SJSA1 (cell line): ENCODE measurements at regions not wholly inside any gene's neighbourhood (a gene's known extent, or its start where the extent isn't known, plus 50 kb on each side); places are given as distances from the start of the nearest gene placed in this dataset.

Experiments used
- DNase-seq, 2 experiments: peaks; one replicate each; pipeline ENCODE4 v3.0.0-alpha.2; 2015 to 2020; ENCODE audit warnings: low spot score in 2 of 2, low read depth in 1 of 2
- H3K27ac ChIP-seq: fragments of 250-450 bp; sonication (Bioruptor Pico); 2 replicates; pipeline ENCODE4 v1.5.1; 2020; ENCODE audit warnings: mild to moderate bottlenecking, moderate library complexity
- H3K27me3 ChIP-seq: fragments of 250-450 bp; sonication (Bioruptor Pico); replicated peaks from 2 replicates; pipeline ENCODE4 v1.5.1; 2020; ENCODE audit warnings: mild to moderate bottlenecking, moderate library complexity
- H3K36me3 ChIP-seq: fragments of 250-450 bp; sonication (Bioruptor Pico); 2 replicates; pipeline ENCODE4 v1.5.1; 2020; ENCODE audit warnings: mild to moderate bottlenecking
- H3K4me1 ChIP-seq: fragments of 250-450 bp; sonication (Bioruptor Pico); replicated peaks from 2 replicates; pipeline ENCODE4 v1.6.1; 2021; ENCODE audit warnings: mild to moderate bottlenecking
- H3K4me3 ChIP-seq: fragments of 250-450 bp; sonication (Bioruptor Pico); 2 replicates; pipeline ENCODE4 v1.5.1; 2020; ENCODE audit warnings: mild to moderate bottlenecking
- H3K9me3 ChIP-seq: fragments of 250-450 bp; sonication (Bioruptor Pico); replicated peaks from 2 replicates; pipeline ENCODE4 v1.5.1; 2020; ENCODE audit warnings: mild to moderate bottlenecking

DNA sequence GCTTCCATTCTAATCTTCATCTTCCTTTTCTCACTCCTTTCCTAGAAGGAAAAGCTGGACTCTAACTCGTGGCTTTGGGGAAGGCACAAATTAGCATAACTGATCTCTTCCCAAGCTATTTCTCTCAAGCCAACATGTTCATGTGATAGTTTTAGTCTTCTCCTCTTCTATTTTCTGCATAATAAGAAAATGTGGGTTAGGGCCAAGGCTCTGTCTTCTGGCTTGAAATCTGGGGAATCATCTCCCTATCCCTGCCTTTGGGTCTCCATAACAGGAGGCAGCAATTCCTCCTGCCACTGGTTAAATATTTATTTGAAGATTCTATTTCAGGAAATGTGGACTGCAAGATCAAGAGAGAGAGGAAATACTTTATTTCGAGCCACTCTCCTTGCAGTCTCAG lies 1669.6 kb downstream of the MAT2B start:
- DNase-seq = no peak
- no peak overlapping the region for H3K27ac ChIP-seq
- H3K27me3 ChIP-seq = no peaks in the 10 kb centered on the region
- H3K9me3 ChIP-seq = peaks cover 3% of the 10 kb centered on the region; the same call in 1 of the 2 replicates
- no peaks in the 10 kb centered on the region for H3K36me3 ChIP-seq
- no peaks in the 10 kb centered on the region for H3K4me1 ChIP-seq
- no peak overlapping the region for H3K4me3 ChIP-seq

DNA sequence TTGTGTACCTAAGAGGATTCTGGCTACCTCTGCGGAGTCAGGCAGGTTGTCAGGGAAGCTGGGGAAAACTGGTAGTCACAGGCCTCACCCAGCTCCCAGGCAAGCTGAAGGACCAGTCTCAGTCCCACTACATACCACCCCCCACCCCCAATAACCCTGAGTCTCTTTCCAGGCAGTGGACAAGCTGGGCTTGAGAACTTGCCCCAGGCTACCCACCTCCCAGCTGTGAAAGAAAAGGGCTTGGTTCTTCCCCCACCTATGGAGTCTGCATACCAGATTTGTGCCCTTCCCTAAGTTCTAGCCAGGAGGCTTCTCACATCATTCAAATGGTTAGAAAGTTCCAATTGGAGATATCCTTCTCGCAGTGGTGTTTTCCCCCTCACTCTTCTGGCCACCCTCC lies 1678.8 kb downstream of the MAT2B start:
- no peak for DNase-seq

DNA sequence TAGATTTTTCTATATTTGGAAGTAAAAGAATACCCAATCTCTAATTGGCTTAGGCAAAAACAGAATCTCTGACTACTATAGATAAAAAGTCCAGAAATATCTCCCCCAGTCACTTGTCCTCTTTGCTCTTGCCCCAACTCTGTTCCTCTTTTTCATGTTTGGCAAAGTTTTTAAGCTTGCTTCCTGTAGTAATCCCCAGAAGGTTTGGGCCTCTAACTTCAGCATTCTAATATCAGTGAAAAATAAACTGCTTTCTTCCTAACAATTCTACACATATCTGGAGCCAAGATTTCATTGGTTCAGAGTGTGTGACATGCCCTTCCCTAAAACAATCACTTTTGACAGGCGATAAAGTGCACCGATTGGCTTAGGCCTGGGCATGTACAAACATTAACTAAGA lies 1680.3 kb downstream of the MAT2B start:
- Histone ChIP-seq H3K27me3 (no peaks in the 10 kb centered on the region), H3K27ac (no peak overlapping the region), H3K4me1 (no peaks in the 10 kb centered on the region), H3K9me3 (peaks cover 31% of the 10 kb centered on the region), H3K4me3 (no peak overlapping the region), H3K36me3 (no peaks in the 10 kb centered on the region)
- DNase-seq = no peak

More for the DNA sequence above, 1678.8 kb downstream of the MAT2B start:
- Histone ChIP-seq H3K27ac (no peak overlapping the region), H3K27me3 (no peaks in the 10 kb centered on the region), H3K4me1 (no peaks in the 10 kb centered on the region), H3K9me3 (peaks cover 28% of the 10 kb centered on the region), H3K4me3 (no peak overlapping the region), H3K36me3 (no peaks in the 10 kb centered on the region)

DNA sequence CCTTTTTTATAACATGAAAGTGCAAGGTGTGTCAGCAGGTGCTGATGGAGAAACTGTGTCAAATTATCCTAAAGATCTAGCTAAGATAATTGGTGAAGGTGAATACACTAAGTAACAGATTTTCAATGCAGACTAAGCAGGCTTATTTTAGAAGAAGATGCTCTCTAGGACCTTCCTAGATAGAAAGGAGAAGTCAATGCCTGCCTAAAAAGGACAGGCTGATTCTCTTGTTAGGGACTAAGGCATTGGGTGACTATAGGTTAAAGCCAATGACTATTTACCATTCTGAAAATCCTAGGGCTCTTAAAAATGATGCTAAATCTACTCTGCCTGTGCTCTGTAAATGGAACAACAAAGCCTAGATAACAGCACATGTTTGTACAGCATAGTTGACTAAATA lies 1682.4 kb downstream of the MAT2B start:
- no peaks in the 10 kb centered on the region for H3K27me3 ChIP-seq
- H3K4me1 ChIP-seq = no peaks in the 10 kb centered on the region
- H3K36me3 ChIP-seq = no peaks in the 10 kb centered on the region
- H3K27ac ChIP-seq = no peak overlapping the region
- H3K4me3 ChIP-seq = no peak overlapping the region
- peaks cover 32% of the 10 kb centered on the region for H3K9me3 ChIP-seq
- no peak for DNase-seq

DNA sequence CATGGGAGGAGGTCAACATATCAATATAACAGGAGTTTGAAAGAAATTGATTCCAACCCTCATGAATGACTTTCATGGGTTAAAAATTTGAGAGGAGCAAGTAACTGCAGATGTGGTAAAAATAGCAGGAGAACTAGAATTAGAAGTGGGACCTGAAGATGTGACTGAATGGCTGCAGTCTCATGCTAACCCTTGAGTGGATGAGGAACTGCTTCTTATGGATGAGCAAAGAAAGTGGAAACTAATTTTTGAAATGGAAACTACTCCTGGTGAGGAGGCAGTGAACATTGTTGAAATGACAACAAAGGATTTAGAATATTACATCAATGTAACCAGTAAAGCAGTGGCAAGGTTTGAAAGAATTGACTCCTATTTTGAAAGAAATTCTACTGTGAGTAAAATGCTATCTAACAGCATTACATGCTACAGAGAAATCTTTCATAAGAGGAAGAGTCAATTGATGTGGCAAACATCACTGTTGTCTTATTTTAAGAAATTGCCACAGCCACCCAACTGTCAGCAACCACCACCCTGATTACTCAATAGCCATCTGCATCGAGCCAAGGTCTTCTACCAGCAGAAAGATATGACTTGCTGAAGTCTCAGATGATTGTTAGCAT lies 1683.2 kb downstream of the MAT2B start:
- no peak overlapping the region for H3K4me3 ChIP-seq
- peaks cover 30% of the 10 kb centered on the region for H3K9me3 ChIP-seq
- H3K27me3 ChIP-seq = no peaks in the 10 kb centered on the region
- H3K27ac ChIP-seq = no peak overlapping the region
- DNase-seq = no peak
- no peaks in the 10 kb centered on the region for H3K36me3 ChIP-seq
- H3K4me1 ChIP-seq = no peaks in the 10 kb centered on the region

DNA sequence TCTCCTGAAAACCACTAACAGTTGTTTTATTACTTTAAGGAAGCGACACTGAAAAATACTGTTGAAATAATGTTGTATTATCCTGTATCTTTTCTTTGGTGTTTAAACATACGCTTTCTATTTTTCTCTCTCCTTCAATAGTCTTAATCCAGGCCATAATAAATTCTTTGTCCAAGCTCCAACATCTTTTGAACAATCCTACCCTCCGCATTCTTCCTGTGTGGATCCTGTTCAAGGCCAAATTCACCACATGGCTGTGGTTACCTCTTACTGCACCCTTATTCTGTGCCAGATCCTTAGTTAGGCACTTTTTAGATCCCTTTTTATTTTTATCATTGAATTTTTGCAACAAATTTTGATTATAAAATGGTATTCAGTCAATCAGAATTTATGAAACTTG lies 1691.5 kb downstream of the MAT2B start:
- H3K36me3 ChIP-seq = no peaks in the 10 kb centered on the region
- no peaks in the 10 kb centered on the region for H3K4me1 ChIP-seq
- no peak for DNase-seq
- H3K27ac ChIP-seq = no peak overlapping the region
- H3K27me3 ChIP-seq = no peaks in the 10 kb centered on the region
- H3K4me3 ChIP-seq = no peak overlapping the region
- peaks cover 3% of the 10 kb centered on the region; the same call in 1 of the 2 replicates for H3K9me3 ChIP-seq

DNA sequence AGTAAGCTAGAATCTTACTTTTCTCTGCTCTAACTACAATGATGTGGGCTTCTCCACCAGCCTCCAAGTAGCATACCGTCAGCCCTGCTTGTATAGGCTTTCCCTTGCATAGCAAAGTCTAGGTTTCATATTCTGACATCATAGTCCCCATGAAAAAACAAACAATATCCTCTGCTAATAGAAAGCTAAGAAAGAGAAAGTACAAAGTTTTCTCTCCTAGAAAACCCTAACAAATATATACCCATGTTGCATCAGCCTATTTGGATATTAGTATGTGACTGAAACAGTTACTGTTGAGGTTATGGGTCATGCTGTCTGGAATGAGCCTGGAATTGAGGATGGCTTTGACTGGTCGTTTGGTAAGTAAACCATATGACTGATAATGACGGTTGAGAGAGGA lies 1696.0 kb downstream of the MAT2B start:
- Histone ChIP-seq H3K4me1 (no peaks in the 10 kb centered on the region), H3K27ac (no peak overlapping the region), H3K4me3 (no peak overlapping the region), H3K9me3 (peaks cover 3% of the 10 kb centered on the region; the same call in 1 of the 2 replicates), H3K36me3 (no peaks in the 10 kb centered on the region), H3K27me3 (no peaks in the 10 kb centered on the region)
- DNase-seq = no peak

GRCh38 chr5:165201771-165202518 lies 1696.5 kb downstream of the MAT2B start:
- no peak overlapping the region for H3K27ac ChIP-seq
- no peaks in the 10 kb centered on the region for H3K4me1 ChIP-seq
- no peak overlapping the region for H3K4me3 ChIP-seq
- peaks cover 3% of the 10 kb centered on the region; the same call in 1 of the 2 replicates for H3K9me3 ChIP-seq
- no peak for DNase-seq
- H3K27me3 ChIP-seq = no peaks in the 10 kb centered on the region
- H3K36me3 ChIP-seq = no peaks in the 10 kb centered on the region

GRCh38 chr5:165202519-165202910 lies 1697.1 kb downstream of the MAT2B start:
- Histone ChIP-seq H3K4me1 (no peaks in the 10 kb centered on the region), H3K9me3 (peaks cover 3% of the 10 kb centered on the region; the same call in 1 of the 2 replicates), H3K36me3 (no peaks in the 10 kb centered on the region), H3K27me3 (no peaks in the 10 kb centered on the region), H3K27ac (no peak overlapping the region), H3K4me3 (no peak overlapping the region)
- no peak for DNase-seq

DNA sequence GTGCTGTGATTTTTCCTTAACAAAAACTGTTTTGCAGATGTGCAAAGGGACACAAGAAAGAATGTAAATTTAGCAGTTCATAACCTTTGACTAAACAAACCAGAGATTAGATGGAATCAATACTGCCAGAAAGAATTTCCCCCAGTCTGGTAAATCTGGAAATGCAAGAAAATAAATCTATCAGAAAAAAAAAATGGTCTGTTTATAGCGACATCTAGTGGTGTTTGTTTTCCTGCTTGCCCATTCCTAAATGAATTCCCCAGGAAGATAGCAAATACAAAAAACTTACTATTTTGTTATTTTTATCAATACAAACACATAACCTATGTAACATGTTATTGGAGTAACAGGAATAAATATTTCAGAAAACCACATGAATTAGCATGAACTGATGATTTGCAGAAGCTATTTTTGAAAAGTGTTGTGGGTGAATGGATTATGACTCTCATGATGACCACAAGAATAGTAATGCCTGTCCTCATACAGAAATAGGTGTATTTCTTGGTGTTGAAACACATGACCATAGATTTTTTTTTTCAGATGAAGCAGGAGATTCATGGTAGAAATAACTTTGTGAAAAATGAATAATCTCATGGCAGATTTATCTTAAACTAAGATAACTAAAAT lies 1703.8 kb downstream of the MAT2B start:
- Histone ChIP-seq H3K9me3 (peaks cover 3% of the 10 kb centered on the region; the same call in 1 of the 2 replicates), H3K27ac (no peak overlapping the region), H3K36me3 (no peaks in the 10 kb centered on the region), H3K27me3 (no peaks in the 10 kb centered on the region), H3K4me3 (no peak overlapping the region), H3K4me1 (no peaks in the 10 kb centered on the region)
- no peak for DNase-seq

- Histone ChIP-seq H3K4me1 (no peaks in the 10 kb centered on the region), H3K4me3 (no peak overlapping the region), H3K36me3 (no peaks in the 10 kb centered on the region), H3K27me3 (no peaks in the 10 kb centered on the region), H3K27ac (no peak overlapping the region), H3K9me3 (peaks cover 11% of the 10 kb centered on the region)
- DNase-seq = no peak
Measured at GRCh38 chr5:165224366-165225045, 1719.1 kb downstream of the MAT2B start.

GRCh38 chr5:165227515-165227914 lies 1722.1 kb downstream of the MAT2B start:
- Histone ChIP-seq H3K9me3 (peaks cover 16% of the 10 kb centered on the region), H3K27ac (no peak overlapping the region), H3K4me1 (no peaks in the 10 kb centered on the region), H3K4me3 (no peak overlapping the region), H3K36me3 (no peaks in the 10 kb centered on the region), H3K27me3 (no peaks in the 10 kb centered on the region)
- DNase-seq = no peak

DNA sequence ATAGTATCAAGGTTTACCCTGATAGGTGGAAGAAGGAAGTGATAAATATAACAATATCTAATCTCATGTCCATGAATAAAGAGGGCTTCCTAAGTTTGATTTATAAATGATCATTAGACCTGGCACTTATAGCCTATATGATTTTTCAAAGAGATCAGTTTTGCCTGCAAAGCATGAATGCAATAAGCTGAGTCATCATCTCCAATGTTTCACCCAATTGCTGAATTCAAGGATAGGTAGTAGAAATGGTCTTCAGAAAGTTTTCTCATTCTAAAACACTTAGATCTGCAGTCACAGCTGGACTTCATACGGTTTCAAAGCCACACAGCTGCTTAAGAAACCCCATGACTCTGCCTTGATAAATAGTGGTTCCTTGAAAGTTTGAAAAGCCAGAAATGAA lies 1722.8 kb downstream of the MAT2B start:
- Histone ChIP-seq H3K36me3 (no peaks in the 10 kb centered on the region), H3K27me3 (no peaks in the 10 kb centered on the region), H3K4me3 (no peak overlapping the region), H3K27ac (no peak overlapping the region), H3K9me3 (peaks cover 13% of the 10 kb centered on the region), H3K4me1 (no peaks in the 10 kb centered on the region)
- no peak for DNase-seq
